ENCODE measurements at regions not wholly inside any gene's neighbourhood (a gene's known extent, or its start where the extent isn't known, plus 50 kb on each side); places are given as distances from the start of the nearest gene placed in this dataset.

DNA sequence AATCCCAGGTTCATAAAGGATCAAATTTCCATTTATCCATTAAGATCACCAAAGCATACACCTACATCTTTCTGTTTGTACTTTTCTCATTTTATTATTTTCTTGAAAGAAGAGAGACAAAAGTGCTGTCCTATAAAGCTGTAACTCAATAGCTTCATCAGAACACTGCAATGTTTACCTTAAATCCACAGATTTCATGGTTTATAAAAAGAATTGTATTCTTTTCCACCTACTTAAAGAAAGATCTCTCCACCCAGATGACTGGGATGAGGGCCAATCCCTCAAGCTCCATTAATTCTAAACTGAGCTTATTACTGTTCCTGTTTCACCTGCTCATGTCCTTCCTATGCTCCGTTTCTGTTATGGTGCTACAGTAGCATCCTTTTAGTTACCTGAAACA is 470.6 kb downstream of the BCAT1 start:
- Histone ChIP-seq H3K27ac (no peak overlapping the region), H3K9me3 (no peaks in the 10 kb centered on the region), H3K4me1 (no peaks in the 10 kb centered on the region), H3K36me3 (no peaks in the 10 kb centered on the region), H3K4me3 (no peak overlapping the region), H3K27me3 (ENCODE audit: low read depth) (no peaks in the 10 kb centered on the region)
- DNase-seq (no peak), ATAC-seq (no peak)
- TF ChIP-seq, protein P1, sequence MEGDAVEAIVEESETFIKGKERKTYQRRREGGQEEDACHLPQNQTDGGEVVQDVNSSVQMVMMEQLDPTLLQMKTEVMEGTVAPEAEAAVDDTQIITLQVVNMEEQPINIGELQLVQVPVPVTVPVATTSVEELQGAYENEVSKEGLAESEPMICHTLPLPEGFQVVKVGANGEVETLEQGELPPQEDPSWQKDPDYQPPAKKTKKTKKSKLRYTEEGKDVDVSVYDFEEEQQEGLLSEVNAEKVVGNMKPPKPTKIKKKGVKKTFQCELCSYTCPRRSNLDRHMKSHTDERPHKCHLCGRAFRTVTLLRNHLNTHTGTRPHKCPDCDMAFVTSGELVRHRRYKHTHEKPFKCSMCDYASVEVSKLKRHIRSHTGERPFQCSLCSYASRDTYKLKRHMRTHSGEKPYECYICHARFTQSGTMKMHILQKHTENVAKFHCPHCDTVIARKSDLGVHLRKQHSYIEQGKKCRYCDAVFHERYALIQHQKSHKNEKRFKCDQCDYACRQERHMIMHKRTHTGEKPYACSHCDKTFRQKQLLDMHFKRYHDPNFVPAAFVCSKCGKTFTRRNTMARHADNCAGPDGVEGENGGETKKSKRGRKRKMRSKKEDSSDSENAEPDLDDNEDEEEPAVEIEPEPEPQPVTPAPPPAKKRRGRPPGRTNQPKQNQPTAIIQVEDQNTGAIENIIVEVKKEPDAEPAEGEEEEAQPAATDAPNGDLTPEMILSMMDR (IDR thresholded peaks at IDR 0.05) = no peak
- intact Hi-C loops (cut with DNase I) = no loop called here

DNA sequence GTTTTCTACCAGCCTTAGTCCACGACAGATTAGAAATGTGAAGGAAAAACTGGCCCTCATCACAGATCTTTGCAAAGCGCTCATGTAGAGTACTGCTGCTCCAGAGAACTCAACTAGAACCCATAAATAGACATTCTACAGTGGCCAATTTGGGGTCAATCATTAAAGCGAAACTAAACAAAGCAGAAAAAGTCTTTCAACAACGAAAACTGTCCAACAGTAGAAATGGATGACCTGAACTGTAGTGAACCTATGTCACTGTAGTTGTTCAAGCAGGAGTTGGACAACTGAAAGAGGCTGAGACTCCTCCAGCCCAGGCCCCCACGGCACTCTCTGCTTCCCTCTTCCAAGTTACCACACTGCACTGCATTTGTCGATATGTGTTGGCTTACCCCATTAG is 472.6 kb downstream of the BCAT1 start:
- ATAC-seq (no peak), DNase-seq (no peak)
- TF ChIP-seq, protein P1 (IDR thresholded peaks at IDR 0.05) = no peak
- no peaks in the 10 kb centered on the region for H3K4me1 ChIP-seq
- no peaks in the 10 kb centered on the region for H3K36me3 ChIP-seq
- intact Hi-C loops (cut with DNase I) = no loop called here
- H3K4me3 ChIP-seq = no peak overlapping the region
- H3K27ac ChIP-seq = no peak overlapping the region
- no peaks in the 10 kb centered on the region for H3K27me3 ChIP-seq (ENCODE audit: low read depth)
- no peaks in the 10 kb centered on the region for H3K9me3 ChIP-seq

DNA sequence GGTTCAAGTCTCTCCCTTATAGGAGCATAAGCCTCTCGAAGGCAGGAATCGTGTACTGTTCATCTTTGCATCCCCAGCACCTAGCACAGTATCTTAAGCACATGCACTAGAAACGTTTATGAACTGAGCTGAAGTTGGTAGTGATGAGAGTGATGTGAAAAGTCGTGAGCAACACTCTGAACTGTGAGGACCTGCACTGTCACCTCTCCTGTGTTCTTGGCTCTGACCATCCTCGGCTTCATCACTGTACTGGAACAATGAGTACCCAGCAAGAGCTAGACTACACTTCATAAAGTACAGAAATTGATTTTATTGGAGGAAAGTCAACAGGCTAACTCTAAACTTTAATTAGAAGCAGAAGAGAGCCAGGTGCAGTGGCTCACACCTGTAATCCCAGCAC is 473.6 kb downstream of the BCAT1 start:
- TF ChIP-seq, protein P1 (IDR thresholded peaks at IDR 0.05) = no peak
- no peaks in the 10 kb centered on the region for H3K4me1 ChIP-seq
- no peak overlapping the region for H3K27ac ChIP-seq
- intact Hi-C loops (cut with DNase I) = no loop called here
- DNase-seq = no peak
- no peaks in the 10 kb centered on the region for H3K36me3 ChIP-seq
- ATAC-seq = no peak
- H3K9me3 ChIP-seq = no peaks in the 10 kb centered on the region
- H3K27me3 ChIP-seq (ENCODE audit: low read depth) = no peaks in the 10 kb centered on the region
- no peak overlapping the region for H3K4me3 ChIP-seq

DNA sequence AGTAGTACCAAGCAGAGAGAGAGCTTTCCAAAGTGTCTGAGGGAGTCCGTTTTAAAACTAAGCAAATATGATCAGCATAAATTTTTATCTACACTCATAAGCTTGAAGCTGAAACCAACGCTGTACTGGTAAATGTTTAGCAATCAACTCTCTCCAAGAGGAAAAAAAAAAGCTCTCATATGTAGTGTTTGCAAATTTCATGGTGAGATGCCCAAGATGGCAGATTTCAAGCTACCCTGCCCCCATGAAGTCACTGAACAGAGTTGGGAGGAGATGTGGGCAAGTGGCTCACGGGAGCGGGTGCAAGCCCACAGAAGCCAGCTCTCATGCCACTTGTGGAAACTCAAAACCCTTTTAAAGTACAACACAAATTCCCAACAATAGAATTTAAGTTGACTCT is 475.8 kb downstream of the BCAT1 start:
- H3K27ac ChIP-seq = no peak overlapping the region
- no peak for DNase-seq
- TF ChIP-seq, protein P1 (IDR thresholded peaks at IDR 0.05) = no peak
- peak; percentile 52 to 83 for ATAC-seq
- intact Hi-C loops (cut with DNase I) = no loop called here
- no peaks in the 10 kb centered on the region for H3K27me3 ChIP-seq (ENCODE audit: low read depth)
- no peaks in the 10 kb centered on the region for H3K9me3 ChIP-seq
- no peaks in the 10 kb centered on the region for H3K36me3 ChIP-seq
- no peaks in the 10 kb centered on the region for H3K4me1 ChIP-seq
- H3K4me3 ChIP-seq = no peak overlapping the region

DNA sequence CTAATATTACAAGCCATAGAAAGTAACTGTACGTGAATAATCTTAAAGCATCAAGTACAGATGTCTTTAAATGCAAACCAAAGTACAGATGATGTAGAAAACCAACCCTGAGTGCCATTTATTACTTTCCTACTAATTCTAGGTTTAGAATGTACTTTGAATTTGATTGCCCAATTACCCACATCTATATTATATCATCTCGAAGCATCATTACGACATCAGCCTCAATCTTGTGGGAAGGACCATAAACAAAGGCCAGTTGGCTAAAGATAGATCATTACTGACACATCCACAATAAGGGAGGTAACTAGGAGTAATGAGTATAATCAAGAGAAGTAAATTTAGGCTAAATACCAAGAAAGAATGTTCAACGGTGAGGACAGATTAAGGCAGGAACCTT is 478.9 kb downstream of the BCAT1 start:
- TF ChIP-seq, protein P1 (IDR thresholded peaks at IDR 0.05) = no peak
- no peaks in the 10 kb centered on the region for H3K36me3 ChIP-seq
- ATAC-seq = no peak
- no peak for DNase-seq
- no peaks in the 10 kb centered on the region for H3K4me1 ChIP-seq
- no peak overlapping the region for H3K4me3 ChIP-seq
- H3K27me3 ChIP-seq (ENCODE audit: low read depth) = no peaks in the 10 kb centered on the region
- H3K9me3 ChIP-seq = no peaks in the 10 kb centered on the region
- H3K27ac ChIP-seq = no peak overlapping the region
- intact Hi-C loops (cut with DNase I) = no loop called here

DNA sequence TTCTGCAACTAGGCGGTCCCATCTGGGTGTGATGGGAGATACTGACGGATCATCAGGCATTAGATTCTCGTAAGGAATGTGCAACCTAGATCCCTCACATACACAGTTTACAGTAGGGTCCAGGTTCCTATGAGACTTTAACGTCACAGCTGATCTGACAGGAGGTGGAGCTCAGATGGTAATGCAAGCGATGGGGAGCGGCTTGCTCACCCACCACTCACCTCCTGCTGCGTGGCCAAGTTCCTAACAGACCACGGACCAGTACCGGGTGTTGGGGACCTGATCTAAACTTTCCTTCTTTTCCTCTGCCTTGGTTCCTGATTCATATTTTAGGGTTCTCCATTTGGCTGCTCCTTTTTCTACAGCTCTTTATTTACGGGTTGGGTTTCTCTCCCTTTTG is 479.8 kb downstream of the BCAT1 start:
- no peak for ATAC-seq
- H3K9me3 ChIP-seq = no peaks in the 10 kb centered on the region
- H3K27ac ChIP-seq = no peak overlapping the region
- intact Hi-C loops (cut with DNase I) = no loop called here
- H3K27me3 ChIP-seq (ENCODE audit: low read depth) = no peaks in the 10 kb centered on the region
- no peak overlapping the region for H3K4me3 ChIP-seq
- TF ChIP-seq, protein P1 (IDR thresholded peaks at IDR 0.05) = no peak
- H3K4me1 ChIP-seq = no peaks in the 10 kb centered on the region
- H3K36me3 ChIP-seq = no peaks in the 10 kb centered on the region
- DNase-seq = no peak

Data from lower lobe of right lung (tissue), 2 donors.